Peyer's patch (tissue), 4 donors: ENCODE measurements at regions not wholly inside any gene's neighbourhood (a gene's known extent, or its start where the extent isn't known, plus 50 kb on each side); places are given as distances from the start of the nearest gene placed in this dataset.

Experiments used
- DNase-seq, 3 donors: peaks; one replicate each; pipeline ENCODE4 v3.0.0-alpha.2; 2017 to 2019
- H3K27ac ChIP-seq, 4 donors: fragments of 200-600 bp; sonication (generic); one replicate each; pipeline ENCODE4 v1.5.1; 2016 to 2019
- H3K27me3 ChIP-seq, 2 donors: fragments of 200-600 bp; sonication (generic); one replicate each; pipeline ENCODE4 v1.5.1; 2019
- H3K36me3 ChIP-seq, 3 donors: fragments of 200-600 bp; sonication (generic); one replicate each; pipeline ENCODE4 v1.5.1; 2016 to 2019
- H3K4me1 ChIP-seq, 4 donors: fragments of 200-600 bp; sonication (generic); one replicate each; pipeline ENCODE4 v1.5.1; 2016 to 2019
- H3K4me3 ChIP-seq, 4 donors: fragments of 200-600 bp; sonication (generic); 1 replicate in 3 of 4; 2 replicates in 1 of 4; pipeline ENCODE4 v1.5.1; 2016 to 2019; ENCODE audit warnings: mild to moderate bottlenecking in 1 of 4
- H3K9me3 ChIP-seq, 4 donors: fragments of 200-600 bp; sonication (generic); one replicate each; pipeline ENCODE4 v1.5.1; 2016 to 2019; ENCODE audit warnings: mild to moderate bottlenecking in 1 of 4
- POLR2A ChIP-seq, 2 donors: fragments of 450-650 bp; IDR thresholded peaks; one replicate each; pipeline ENCODE4 v1.5.1; 2017; ENCODE audit warnings: antibody characterized with exemption in 2 of 2, mild to moderate bottlenecking in 2 of 2, moderate library complexity in 2 of 2
- TF ChIP-seq, protein P1 (sequence below), 6 experiments: fragments of 450-650 bp in 4 of 6; fragments of 200-600 bp in 2 of 6; sonication (generic) in 1 of 6; IDR thresholded peaks; one replicate each; pipeline ENCODE4 v1.5.1; 2017 to 2019; ENCODE audit warnings: antibody characterized with exemption in 6 of 6, mild to moderate bottlenecking in 3 of 6, moderate library complexity in 1 of 6

GRCh38 chr2:133972786-133973185, 281.1 kb upstream of the MGAT5 start:
- TF ChIP-seq, protein P1, sequence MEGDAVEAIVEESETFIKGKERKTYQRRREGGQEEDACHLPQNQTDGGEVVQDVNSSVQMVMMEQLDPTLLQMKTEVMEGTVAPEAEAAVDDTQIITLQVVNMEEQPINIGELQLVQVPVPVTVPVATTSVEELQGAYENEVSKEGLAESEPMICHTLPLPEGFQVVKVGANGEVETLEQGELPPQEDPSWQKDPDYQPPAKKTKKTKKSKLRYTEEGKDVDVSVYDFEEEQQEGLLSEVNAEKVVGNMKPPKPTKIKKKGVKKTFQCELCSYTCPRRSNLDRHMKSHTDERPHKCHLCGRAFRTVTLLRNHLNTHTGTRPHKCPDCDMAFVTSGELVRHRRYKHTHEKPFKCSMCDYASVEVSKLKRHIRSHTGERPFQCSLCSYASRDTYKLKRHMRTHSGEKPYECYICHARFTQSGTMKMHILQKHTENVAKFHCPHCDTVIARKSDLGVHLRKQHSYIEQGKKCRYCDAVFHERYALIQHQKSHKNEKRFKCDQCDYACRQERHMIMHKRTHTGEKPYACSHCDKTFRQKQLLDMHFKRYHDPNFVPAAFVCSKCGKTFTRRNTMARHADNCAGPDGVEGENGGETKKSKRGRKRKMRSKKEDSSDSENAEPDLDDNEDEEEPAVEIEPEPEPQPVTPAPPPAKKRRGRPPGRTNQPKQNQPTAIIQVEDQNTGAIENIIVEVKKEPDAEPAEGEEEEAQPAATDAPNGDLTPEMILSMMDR (IDR thresholded peaks at IDR 0.05): no peak
- TF ChIP-seq POLR2A (IDR thresholded peaks at IDR 0.05): no peak
- Histone ChIP-seq H3K4me1 (no peaks in the 10 kb centered on the region), H3K27ac (no peak overlapping the region), H3K4me3 (no peak overlapping the region), H3K27me3 (no peaks in the 10 kb centered on the region), H3K36me3 (no peaks in the 10 kb centered on the region), H3K9me3 (no peaks in the 10 kb centered on the region)
- no peak for DNase-seq

DNA sequence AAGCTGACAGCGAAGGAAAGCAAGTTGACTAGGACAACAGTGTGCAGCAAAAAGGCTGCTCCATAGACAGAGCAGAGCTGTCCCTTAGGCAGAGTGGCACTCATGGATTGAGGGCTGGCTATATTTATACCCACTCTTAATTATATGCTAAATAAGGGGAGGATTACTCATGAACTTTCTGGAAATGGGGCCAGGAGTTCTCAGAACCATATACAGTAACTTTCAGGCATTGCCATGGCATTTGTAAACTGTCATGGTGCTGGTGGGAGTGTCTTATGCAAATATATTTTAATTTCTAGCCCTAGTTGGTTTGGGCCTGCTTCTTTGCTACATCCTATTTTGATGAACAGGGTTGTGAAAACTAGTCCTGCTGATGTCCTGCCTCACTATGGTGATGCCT, 279.5 kb upstream of the MGAT5 start:
- Histone ChIP-seq H3K4me3 (no peak overlapping the region), H3K36me3 (no peaks in the 10 kb centered on the region), H3K9me3 (no peaks in the 10 kb centered on the region), H3K27me3 (no peaks in the 10 kb centered on the region), H3K27ac (no peak overlapping the region), H3K4me1 (no peaks in the 10 kb centered on the region)
- TF ChIP-seq, protein P1 (IDR thresholded peaks at IDR 0.05): no peak
- no peak for TF ChIP-seq POLR2A (IDR thresholded peaks at IDR 0.05)
- DNase-seq: no peak

DNA sequence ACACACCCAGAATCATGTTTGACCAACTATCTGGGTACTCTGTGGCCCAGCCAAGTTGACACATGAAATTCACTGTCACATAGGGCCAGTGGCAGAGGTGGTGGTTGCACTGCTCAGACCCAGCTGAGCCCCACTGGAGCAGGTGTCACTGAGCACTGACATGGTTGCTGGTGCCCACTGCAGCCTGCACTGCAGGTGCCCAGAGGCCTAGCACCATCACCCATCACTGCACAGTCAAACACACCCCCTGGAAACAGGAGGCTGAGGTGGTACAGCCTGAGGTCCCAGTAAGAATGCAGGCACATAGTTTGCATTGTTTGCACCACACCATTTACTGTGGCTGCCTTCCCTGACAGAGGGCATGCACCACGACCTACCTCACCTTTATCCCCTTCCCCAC, 278.7 kb upstream of the MGAT5 start:
- Histone ChIP-seq H3K9me3 (no peaks in the 10 kb centered on the region), H3K36me3 (no peaks in the 10 kb centered on the region), H3K27me3 (no peaks in the 10 kb centered on the region), H3K4me3 (no peak overlapping the region), H3K4me1 (no peaks in the 10 kb centered on the region), H3K27ac (no peak overlapping the region)
- DNase-seq: no peak
- TF ChIP-seq, protein P1 (IDR thresholded peaks at IDR 0.05): no peak
- no peak for TF ChIP-seq POLR2A (IDR thresholded peaks at IDR 0.05)

GRCh38 chr2:133975676-133976428, 278.0 kb upstream of the MGAT5 start:
- no peaks in the 10 kb centered on the region for H3K4me1 ChIP-seq
- no peak overlapping the region for H3K27ac ChIP-seq
- H3K9me3 ChIP-seq: no peaks in the 10 kb centered on the region
- DNase-seq: no peak
- H3K4me3 ChIP-seq: no peak overlapping the region
- TF ChIP-seq POLR2A (IDR thresholded peaks at IDR 0.05): no peak
- TF ChIP-seq, protein P1 (IDR thresholded peaks at IDR 0.05): no peak
- no peaks in the 10 kb centered on the region for H3K27me3 ChIP-seq
- H3K36me3 ChIP-seq: no peaks in the 10 kb centered on the region

DNA sequence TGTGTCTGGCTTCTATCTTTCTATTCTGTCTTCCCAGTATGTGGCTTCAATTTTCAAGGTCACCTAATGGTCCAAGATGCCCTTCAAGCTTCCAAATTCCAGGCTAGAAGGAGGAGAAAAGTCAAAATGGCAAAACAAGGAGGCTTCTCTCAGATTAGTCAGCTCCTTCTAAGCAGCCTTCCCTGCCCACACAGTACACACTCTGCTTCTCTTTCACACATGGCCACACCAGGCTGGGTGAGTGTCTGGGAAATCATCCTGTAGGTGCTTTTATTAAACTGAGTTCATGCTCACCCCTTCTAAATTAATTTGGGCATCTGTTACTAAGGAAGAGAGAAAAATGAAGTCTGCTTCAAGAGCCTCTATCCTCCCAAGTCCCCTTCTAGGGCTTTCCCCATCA, 277.2 kb upstream of the MGAT5 start:
- H3K36me3 ChIP-seq: no peaks in the 10 kb centered on the region
- H3K9me3 ChIP-seq: no peaks in the 10 kb centered on the region
- H3K4me3 ChIP-seq: no peak overlapping the region
- no peak overlapping the region for H3K27ac ChIP-seq
- DNase-seq: no peak
- TF ChIP-seq POLR2A (IDR thresholded peaks at IDR 0.05): no peak
- TF ChIP-seq, protein P1 (IDR thresholded peaks at IDR 0.05): no peak
- H3K27me3 ChIP-seq: no peaks in the 10 kb centered on the region
- no peaks in the 10 kb centered on the region for H3K4me1 ChIP-seq
